Caco-2 (cell line): ENCODE measurements at regions not wholly inside any gene's neighbourhood (a gene's known extent, or its start where the extent isn't known, plus 50 kb on each side); places are given as distances from the start of the nearest gene placed in this dataset.

Source experiments
- BruUV-seq: library from RNA; stranded (reverse); fragments of 400-500 nt; replicated peaks from 2 replicates; lab custom pipeline; 2021; lab: Mats Ljungman, UMichigan
- CTCF ChIA-PET: fragments of 300-600 bp; sonication (Branson Sonifier 250); formaldehyde crosslinking; loops from one replicate; lab custom pipeline; 2022; ENCODE audit warnings: antibody characterized with exemption; lab: Charles Lee
- POLR2A ChIA-PET: fragments of 300-600 bp; sonication (Branson Sonifier 250); formaldehyde crosslinking; loops from one replicate; lab custom pipeline; 2022; ENCODE audit warnings: antibody characterized with exemption; lab: Charles Lee
- DNase-seq, 2 experiments: peaks; one replicate each; pipeline versions ENCODE4 v3.0.0 to v3.0.0-alpha.2; 2020 to 2022
- H3K27me3 ChIP-seq: replicated peaks from 2 replicates; pipeline ENCODE4 v1.6.0; 2011; ENCODE audit warnings: low read length; ENCODE audit not compliant: control insufficient read depth, insufficient read depth
- H3K36me3 ChIP-seq: 2 replicates; pipeline ENCODE4 v1.5.1; 2011; ENCODE audit warnings: low read length; ENCODE audit not compliant: control insufficient read depth, insufficient read depth
- H3K4me1 ChIP-seq: fragments of 250-450 bp; sonication (Bioruptor Pico); 2 replicates; pipeline ENCODE4 v1.5.1; 2020; ENCODE audit warnings: mild to moderate bottlenecking
- H3K4me3 ChIP-seq: 2 replicates; pipeline ENCODE4 v1.5.1; 2011; ENCODE audit warnings: low read depth, mild to moderate bottlenecking, control low read depth, low read length
- H3K9me3 ChIP-seq: fragments of 250-450 bp; sonication (Bioruptor Pico); 2 replicates; pipeline ENCODE4 v1.5.1; 2020; ENCODE audit warnings: mild to moderate bottlenecking, moderate library complexity
- H3K27ac Mint-ChIP-seq: one replicate; pipeline ENCODE4 v1.8.0; 2022; ENCODE audit warnings: mixed read lengths; ENCODE audit not compliant: unreplicated experiment
- H3K27me3 Mint-ChIP-seq: one replicate; pipeline ENCODE4 v1.8.0; 2022; ENCODE audit warnings: mixed read lengths; ENCODE audit not compliant: insufficient read depth, unreplicated experiment
- H3K36me3 Mint-ChIP-seq: one replicate; pipeline ENCODE4 v1.8.0; 2022; ENCODE audit warnings: mild to moderate bottlenecking, mixed read lengths; ENCODE audit not compliant: insufficient read depth, unreplicated experiment
- H3K4me1 Mint-ChIP-seq: one replicate; pipeline ENCODE4 v1.8.0; 2022; ENCODE audit warnings: low read depth, mixed read lengths; ENCODE audit not compliant: unreplicated experiment
- H3K4me3 Mint-ChIP-seq: one replicate; pipeline ENCODE4 v1.8.0; 2022; ENCODE audit warnings: mild to moderate bottlenecking, moderate library complexity, mixed read lengths; ENCODE audit not compliant: unreplicated experiment
- H3K9me3 Mint-ChIP-seq: one replicate; pipeline ENCODE4 v1.8.0; 2022; ENCODE audit warnings: mixed read lengths; ENCODE audit not compliant: unreplicated experiment
- CTCF ChIP-seq, 2 experiments: fragments of 200-600 bp in 1 of 2; IDR thresholded peaks; 1 replicate in 1 of 2; 2 replicates in 1 of 2; pipeline versions ENCODE4 v1.5.1 to v1.8.0; 2011 to 2022; ENCODE audit warnings: antibody characterized with exemption in 1 of 2, control low read depth in 1 of 2, inconsistent platforms in 1 of 2, low read depth in 1 of 2, low read length in 1 of 2, mild to moderate bottlenecking in 1 of 2, moderate library complexity in 1 of 2; ENCODE audit not compliant: insufficient read depth in 1 of 2, severe bottlenecking in 1 of 2, unreplicated experiment in 1 of 2
- intact Hi-C: fragments of 100-400 bp; cut with micrococcal nuclease; formaldehyde crosslinking; loops from one replicate; pipeline ENCODE4 v1.10.0; 2022; ENCODE audit not compliant: unreplicated experiment

- no peaks in the 10 kb centered on the region for H3K27me3 ChIP-seq
- no peaks in the 10 kb centered on the region for H3K9me3 Mint-ChIP-seq
- no TSS peak for BruUV-seq
- no peak overlapping the region for H3K4me3 Mint-ChIP-seq
- ChIA-PET POLR2A (no interaction called here), CTCF (interaction anchor here (0.9 kb wide), 1 partner anchor 142 kb away, joined by 4 read pairs; no protein-coding TSS in a partner anchor)
- no peaks in the 10 kb centered on the region for H3K36me3 ChIP-seq
- H3K27ac Mint-ChIP-seq = no peak overlapping the region
- no peaks in the 10 kb centered on the region for H3K27me3 Mint-ChIP-seq
- H3K4me1 Mint-ChIP-seq = no peaks in the 10 kb centered on the region
- no peak for TF ChIP-seq CTCF (IDR thresholded peaks at IDR 0.05; ENCODE audit: insufficient read depth in 1 of 2, low read depth in 1 of 2, low read length in 1 of 2, severe bottlenecking in 1 of 2, unreplicated experiment in 1 of 2)
- no peak for DNase-seq
- H3K9me3 ChIP-seq = no peaks in the 10 kb centered on the region
- H3K4me3 ChIP-seq = no peak overlapping the region
- no peaks in the 10 kb centered on the region for H3K36me3 Mint-ChIP-seq
- intact Hi-C loops = no loop called here
- no peaks in the 10 kb centered on the region for H3K4me1 ChIP-seq
These were observed 53.7 kb upstream of the XCR1 start for GRCh38 chr3:46080969-46081345.

GRCh38 chr3:46080124-46080968, 53.1 kb upstream of the XCR1 start:
- Mint-ChIP-seq H3K36me3 (no peaks in the 10 kb centered on the region), H3K9me3 (no peaks in the 10 kb centered on the region), H3K27ac (no peak overlapping the region), H3K4me1 (no peaks in the 10 kb centered on the region), H3K27me3 (no peaks in the 10 kb centered on the region), H3K4me3 (no peak overlapping the region)
- no peaks in the 10 kb centered on the region for H3K9me3 ChIP-seq
- DNase-seq = no peak
- H3K4me1 ChIP-seq = no peaks in the 10 kb centered on the region
- ChIA-PET POLR2A (no interaction called here), CTCF (interaction anchor here (0.9 kb wide), 1 partner anchor 142 kb away, joined by 4 read pairs; no protein-coding TSS in a partner anchor)
- no peaks in the 10 kb centered on the region for H3K36me3 ChIP-seq
- TF ChIP-seq CTCF (IDR thresholded peaks at IDR 0.05; ENCODE audit: insufficient read depth in 1 of 2, low read depth in 1 of 2, low read length in 1 of 2, severe bottlenecking in 1 of 2, unreplicated experiment in 1 of 2) = no peak
- intact Hi-C loops = no loop called here
- no peak overlapping the region for H3K4me3 ChIP-seq
- no peaks in the 10 kb centered on the region for H3K27me3 ChIP-seq
- BruUV-seq = no TSS peak

- BruUV-seq = no TSS peak
- Mint-ChIP-seq H3K9me3 (no peaks in the 10 kb centered on the region), H3K27ac (no peak overlapping the region), H3K27me3 (no peaks in the 10 kb centered on the region), H3K36me3 (no peaks in the 10 kb centered on the region), H3K4me1 (no peaks in the 10 kb centered on the region), H3K4me3 (peak overlapping the region; percentile 60)
- no peaks in the 10 kb centered on the region for H3K9me3 ChIP-seq
- H3K4me1 ChIP-seq = no peaks in the 10 kb centered on the region
- peak; percentile 85 to 88 for DNase-seq
- CTCF ChIA-PET = interaction anchor here (0.5 to 1.7 kb wide), 7 partner anchors 129 to 567 kb away, joined by 3 to 6 read pairs (median 3); partner anchors contain the start of gene CCR1
- H3K4me3 ChIP-seq = no peak overlapping the region
- no peaks in the 10 kb centered on the region for H3K27me3 ChIP-seq
- TF ChIP-seq CTCF (IDR thresholded peaks at IDR 0.05; ENCODE audit: insufficient read depth in 1 of 2, low read depth in 1 of 2, low read length in 1 of 2, severe bottlenecking in 1 of 2, unreplicated experiment in 1 of 2) = peak; percentile 96
- intact Hi-C loops = loop anchor here (1.0 to 10.0 kb wide), 4 partner anchors 84 to 317 kb away; partner anchors contain the start of gene FYCO1
- POLR2A ChIA-PET = no interaction called here
- no peaks in the 10 kb centered on the region for H3K36me3 ChIP-seq
These were observed 51.6 kb upstream of the XCR1 start for GRCh38 chr3:46078712-46079400.
